ENCODE measurements at regions not wholly inside any gene's neighbourhood (a gene's known extent, or its start where the extent isn't known, plus 50 kb on each side); places are given as distances from the start of the nearest gene placed in this dataset.
A peak's percentile ranks its signal among the peaks of the same experiment; 100 is the strongest.

DNA sequence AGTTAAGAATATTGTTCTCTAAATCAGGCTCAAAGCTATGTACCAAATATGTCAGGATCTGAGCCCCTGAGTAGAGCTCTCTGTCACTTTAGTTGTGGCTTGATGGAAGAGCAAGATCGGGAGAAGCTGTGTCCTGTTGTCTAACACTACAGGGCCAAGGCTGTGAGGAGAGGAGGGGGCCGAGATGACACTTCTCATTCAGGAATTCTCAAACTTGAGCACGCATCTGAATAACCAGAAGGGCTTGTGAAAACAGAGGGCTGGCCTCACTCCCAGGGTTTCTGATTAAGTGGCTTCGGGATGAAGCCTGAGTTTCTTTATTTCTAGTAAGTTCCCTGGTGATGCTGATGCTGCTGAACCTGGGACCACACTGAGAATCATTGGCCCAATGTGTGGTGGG, 209.2 kb upstream of the DAB1 start:
- H3K27me3 Mint-ChIP-seq: peaks cover 4 to 14% (median 11%) of the 10 kb centered on the region in 3 donors
- H3K4me1 Mint-ChIP-seq: no peaks in the 10 kb centered on the region
- ATAC-seq (ENCODE audit: low read depth in 2 of 2) (no peak), DNase-seq (no peak)
- H3K4me3 Mint-ChIP-seq: no peak overlapping the region
- no peaks in the 10 kb centered on the region for H3K36me3 Mint-ChIP-seq
- H3K9me3 Mint-ChIP-seq: no peaks in the 10 kb centered on the region
- H3K27ac Mint-ChIP-seq: no peak overlapping the region

GRCh38 chr1:57632401-57632800, 208.5 kb upstream of the DAB1 start:
- no peak overlapping the region for H3K4me3 Mint-ChIP-seq
- H3K4me1 Mint-ChIP-seq: no peaks in the 10 kb centered on the region
- no peak overlapping the region for H3K27ac Mint-ChIP-seq
- peaks cover 4 to 14% (median 11%) of the 10 kb centered on the region in 3 donors for H3K27me3 Mint-ChIP-seq
- no peaks in the 10 kb centered on the region for H3K9me3 Mint-ChIP-seq
- DNase-seq (no peak), ATAC-seq (ENCODE audit: low read depth in 2 of 2) (no peak)
- H3K36me3 Mint-ChIP-seq: no peaks in the 10 kb centered on the region

DNA sequence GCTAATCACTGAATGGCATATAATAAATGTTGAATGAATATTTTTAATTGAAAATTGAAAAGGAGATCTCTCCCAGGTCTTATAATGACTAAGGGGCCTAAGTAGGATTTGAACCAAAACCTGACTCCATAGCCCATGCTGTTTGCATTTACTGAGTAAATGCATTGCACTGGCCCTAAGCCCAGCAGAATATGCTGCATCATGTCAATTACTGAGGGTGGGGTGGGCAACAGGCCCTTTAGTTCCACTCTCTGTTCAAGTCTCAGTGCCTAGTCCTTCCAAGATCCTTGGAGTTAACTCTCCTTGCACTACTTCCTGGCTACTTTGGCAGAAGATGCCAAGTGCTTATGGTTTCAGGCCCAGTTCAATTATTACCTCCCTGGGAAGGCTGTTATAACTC, 203.8 kb upstream of the DAB1 start:
- no peaks in the 10 kb centered on the region for H3K36me3 Mint-ChIP-seq
- DNase-seq (no peak), ATAC-seq (ENCODE audit: low read depth in 2 of 2) (no peak)
- H3K4me3 Mint-ChIP-seq: no peak overlapping the region
- H3K27ac Mint-ChIP-seq: no peak overlapping the region
- peaks cover 0 to 6% (median under 1%) of the 10 kb centered on the region in 3 donors for H3K27me3 Mint-ChIP-seq
- H3K4me1 Mint-ChIP-seq: no peaks in the 10 kb centered on the region
- H3K9me3 Mint-ChIP-seq: no peaks in the 10 kb centered on the region

GRCh38 chr1:57623791-57624538, 200.1 kb upstream of the DAB1 start:
- H3K9me3 Mint-ChIP-seq: no peaks in the 10 kb centered on the region

GRCh38 chr1:57623039-57623790, 199.4 kb upstream of the DAB1 start:
- H3K4me1 Mint-ChIP-seq: no peaks in the 10 kb centered on the region
- no peak overlapping the region for H3K4me3 Mint-ChIP-seq
- H3K27me3 Mint-ChIP-seq: no peaks in the 10 kb centered on the region
- H3K9me3 Mint-ChIP-seq: no peaks in the 10 kb centered on the region
- H3K27ac Mint-ChIP-seq: no peak overlapping the region
- DNase-seq (no peak), ATAC-seq (ENCODE audit: low read depth in 2 of 2) (no peak)
- H3K36me3 Mint-ChIP-seq: no peaks in the 10 kb centered on the region

More at GRCh38 chr1:57623791-57624538, 200.1 kb upstream of the DAB1 start:
- no peaks in the 10 kb centered on the region for H3K36me3 Mint-ChIP-seq
- ATAC-seq (ENCODE audit: low read depth in 2 of 2) (no peak), DNase-seq (no peak)
- no peaks in the 10 kb centered on the region for H3K27me3 Mint-ChIP-seq
- H3K4me1 Mint-ChIP-seq: no peaks in the 10 kb centered on the region
- no peak overlapping the region for H3K27ac Mint-ChIP-seq
- H3K4me3 Mint-ChIP-seq: no peak overlapping the region

DNA sequence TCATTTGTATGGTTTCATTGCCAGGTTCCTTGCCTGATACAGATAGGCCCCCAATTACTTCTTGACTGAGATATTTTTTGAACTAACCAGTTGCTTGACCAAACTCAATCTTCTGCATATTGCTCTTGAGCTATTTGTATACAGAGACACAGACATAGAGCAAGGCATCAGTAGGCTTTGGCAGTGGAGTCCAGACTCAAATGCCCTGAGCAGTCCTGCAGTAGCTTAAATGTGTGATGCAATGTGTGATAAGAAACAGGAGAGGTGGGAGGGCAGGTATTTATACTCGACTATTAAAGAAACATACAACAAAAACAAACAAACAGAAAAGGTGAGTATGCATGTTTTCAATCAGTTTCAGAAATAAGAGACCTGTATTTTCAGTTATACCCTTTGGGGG, 197.9 kb upstream of the DAB1 start:
- Mint-ChIP-seq H3K4me3 (no peak overlapping the region), H3K27me3 (peaks cover 0 to 7% (median 0%) of the 10 kb centered on the region in 3 donors), H3K36me3 (no peaks in the 10 kb centered on the region), H3K27ac (no peak overlapping the region), H3K4me1 (no peaks in the 10 kb centered on the region), H3K9me3 (peaks cover 0 to 2% (median 0%) of the 10 kb centered on the region in 7 donors)
- ATAC-seq (ENCODE audit: low read depth in 2 of 2): no peak
- DNase-seq: no peak

GRCh38 chr1:57620605-57621004, 196.7 kb upstream of the DAB1 start:
- no peak for DNase-seq
- ATAC-seq (ENCODE audit: low read depth in 2 of 2): no peak
- no peaks in the 10 kb centered on the region for H3K4me1 Mint-ChIP-seq
- peaks cover 5 to 7% (median 7%) of the 10 kb centered on the region in 3 donors for H3K27me3 Mint-ChIP-seq
- H3K36me3 Mint-ChIP-seq: no peaks in the 10 kb centered on the region
- no peak overlapping the region for H3K27ac Mint-ChIP-seq
- peaks cover 0 to 2% (median 0%) of the 10 kb centered on the region in 7 donors for H3K9me3 Mint-ChIP-seq
- no peak overlapping the region for H3K4me3 Mint-ChIP-seq

DNA sequence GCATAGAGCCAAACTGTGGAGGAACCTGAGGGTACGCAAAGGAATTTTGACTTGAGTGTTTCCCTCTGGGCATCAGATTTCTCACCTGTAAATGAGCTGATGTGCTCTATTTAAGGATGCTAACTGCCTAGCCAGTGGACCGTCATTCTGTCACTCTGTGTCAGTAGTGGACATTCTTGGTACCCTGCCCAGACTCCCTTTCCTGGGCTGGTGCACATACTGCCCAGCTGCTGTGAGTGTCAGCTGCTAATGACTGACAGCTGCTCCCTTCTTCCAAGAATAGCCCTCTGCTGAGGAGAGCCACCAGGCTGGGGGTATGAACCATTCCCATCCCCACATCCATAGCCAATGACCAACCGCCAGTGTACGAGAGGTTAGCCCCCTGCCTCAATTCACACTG, 193.1 kb upstream of the DAB1 start:
- ATAC-seq (ENCODE audit: low read depth in 2 of 2) (no peak), DNase-seq (no peak)
- Mint-ChIP-seq H3K4me1 (no peaks in the 10 kb centered on the region), H3K27me3 (peaks cover 5 to 7% (median 7%) of the 10 kb centered on the region in 3 donors), H3K9me3 (peaks cover 0 to 2% (median 0%) of the 10 kb centered on the region in 7 donors), H3K27ac (no peak overlapping the region), H3K36me3 (no peaks in the 10 kb centered on the region), H3K4me3 (no peak overlapping the region)

GRCh38 chr1:57615956-57616355, 192.1 kb upstream of the DAB1 start:
- ATAC-seq (ENCODE audit: low read depth in 2 of 2) (no peak), DNase-seq (no peak)
- Mint-ChIP-seq H3K4me1 (no peaks in the 10 kb centered on the region), H3K36me3 (no peaks in the 10 kb centered on the region), H3K27me3 (peaks cover 5 to 7% (median 7%) of the 10 kb centered on the region in 3 donors), H3K9me3 (peaks cover 0 to 2% (median 0%) of the 10 kb centered on the region in 7 donors), H3K27ac (peak overlapping the region in 1 of 6 donors; percentile 11), H3K4me3 (no peak overlapping the region)

DNA sequence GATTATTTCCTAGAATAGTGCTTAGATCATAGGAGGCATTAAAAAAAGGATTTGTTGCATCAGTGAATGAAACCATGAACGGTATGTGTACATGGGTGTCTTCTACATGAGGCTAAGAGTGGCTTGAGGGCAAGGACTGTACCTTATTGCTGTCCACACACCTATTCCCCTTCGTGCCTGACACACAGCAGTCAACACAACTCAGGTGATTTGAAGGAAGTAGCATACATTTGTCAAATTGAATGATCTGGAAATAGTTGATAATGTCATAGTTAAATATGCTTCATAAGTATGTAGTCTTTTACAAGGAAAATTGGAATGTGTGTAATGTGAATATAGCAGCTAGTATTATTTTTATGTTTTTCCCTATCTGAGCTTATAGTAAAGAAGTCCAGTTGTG, 189.0 kb upstream of the DAB1 start:
- peaks cover 5 to 7% (median 7%) of the 10 kb centered on the region in 3 donors for H3K27me3 Mint-ChIP-seq
- H3K27ac Mint-ChIP-seq: no peak overlapping the region
- H3K4me3 Mint-ChIP-seq: no peak overlapping the region
- H3K4me1 Mint-ChIP-seq: no peaks in the 10 kb centered on the region
- DNase-seq (no peak), ATAC-seq (ENCODE audit: low read depth in 2 of 2) (no peak)
- H3K36me3 Mint-ChIP-seq: no peaks in the 10 kb centered on the region
- H3K9me3 Mint-ChIP-seq: peaks cover 0 to 2% (median 0%) of the 10 kb centered on the region in 7 donors

- H3K4me1 Mint-ChIP-seq: no peaks in the 10 kb centered on the region
- no peak for DNase-seq
- peaks cover 0 to 1% (median 0%) of the 10 kb centered on the region in 7 donors for H3K9me3 Mint-ChIP-seq
- no peak for ATAC-seq (ENCODE audit: low read depth in 2 of 2)
- peaks cover 0 to 3% (median 0%) of the 10 kb centered on the region in 3 donors for H3K27me3 Mint-ChIP-seq
- no peak overlapping the region for H3K4me3 Mint-ChIP-seq
- no peak overlapping the region for H3K27ac Mint-ChIP-seq
- no peaks in the 10 kb centered on the region for H3K36me3 Mint-ChIP-seq
These were observed 182.1 kb upstream of the DAB1 start for GRCh38 chr1:57605933-57606332.

DNA sequence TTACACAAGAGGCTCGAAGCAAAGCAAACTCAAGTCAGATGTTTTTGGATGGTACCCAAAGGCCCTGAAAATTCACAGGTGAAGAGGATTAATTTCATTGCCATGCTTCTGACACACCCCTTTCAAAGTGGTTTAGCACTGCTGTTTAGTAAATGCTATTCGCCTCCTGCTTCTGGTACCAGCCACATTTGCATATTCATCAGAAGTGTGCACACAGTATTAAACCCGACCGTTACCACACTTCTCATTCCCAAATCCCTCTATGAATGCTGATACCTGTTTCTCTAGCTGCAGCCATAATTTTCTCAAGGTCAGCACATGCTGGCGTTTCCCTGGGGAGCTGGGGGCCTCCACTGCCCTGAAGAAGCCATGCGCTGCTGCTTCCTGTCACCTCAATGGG, 179.8 kb upstream of the DAB1 start:
- Mint-ChIP-seq H3K36me3 (no peaks in the 10 kb centered on the region), H3K27me3 (peaks cover 0 to 3% (median 0%) of the 10 kb centered on the region in 3 donors), H3K4me1 (no peaks in the 10 kb centered on the region), H3K9me3 (peaks cover 0 to 1% (median 0%) of the 10 kb centered on the region in 7 donors), H3K4me3 (no peak overlapping the region), H3K27ac (no peak overlapping the region)
- DNase-seq (no peak), ATAC-seq (ENCODE audit: low read depth in 2 of 2) (no peak)

DNA sequence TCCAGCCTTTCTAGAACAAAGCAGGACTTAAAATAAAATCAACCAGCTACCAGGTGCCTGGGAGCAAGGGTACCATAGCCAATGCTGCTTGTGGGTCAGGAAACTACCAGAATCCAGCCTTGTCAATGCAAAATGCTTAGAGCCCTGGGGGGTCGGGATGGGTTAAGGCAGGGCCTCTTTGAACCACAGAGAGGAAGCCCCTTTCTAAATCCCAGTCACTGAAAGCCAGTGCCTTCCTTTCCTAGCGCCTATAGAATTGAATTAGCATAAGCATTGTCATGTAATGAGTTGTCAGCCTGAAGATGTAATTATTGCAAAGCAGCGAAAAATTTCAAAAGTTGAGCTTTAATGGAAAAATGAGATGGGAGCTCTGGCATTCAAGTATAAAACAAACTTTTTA, 176.6 kb upstream of the DAB1 start:
- DNase-seq: no peak
- Mint-ChIP-seq H3K27me3 (peaks cover 0 to 6% (median 3%) of the 10 kb centered on the region in 3 donors), H3K27ac (no peak overlapping the region), H3K4me1 (no peaks in the 10 kb centered on the region), H3K4me3 (no peak overlapping the region), H3K36me3 (no peaks in the 10 kb centered on the region), H3K9me3 (no peaks in the 10 kb centered on the region)
- ATAC-seq (ENCODE audit: low read depth in 2 of 2): no peak
